ENCODE measurements at regions not wholly inside any gene's neighbourhood (a gene's known extent, or its start where the extent isn't known, plus 50 kb on each side); places are given as distances from the start of the nearest gene placed in this dataset.
"Not testable (repeated sequence)": the region's sequence is repeated elsewhere in the genome, so short reads cannot be mapped to it uniquely, and the experiment has no call there.

- no peak for DNase-seq (ENCODE audit: low read depth, low spot score)
- no peak overlapping the region for H3K27ac ChIP-seq
These were observed 280.8 kb downstream of the ETV1 start for GRCh38 chr7:13708670-13709069.

- no peak for DNase-seq (ENCODE audit: low read depth, low spot score)
- H3K27ac ChIP-seq = no peak overlapping the region
These were observed 276.4 kb downstream of the ETV1 start for GRCh38 chr7:13713092-13713491.

GRCh38 chr7:13715534-13715933, 273.9 kb downstream of the ETV1 start:
- H3K27ac ChIP-seq = no peak overlapping the region
- no peak for DNase-seq (ENCODE audit: low read depth, low spot score)

GRCh38 chr7:13717031-13717430, 272.4 kb downstream of the ETV1 start:
- no peak for DNase-seq (ENCODE audit: low read depth, low spot score)
- H3K27ac ChIP-seq = no peak overlapping the region

- DNase-seq (ENCODE audit: low read depth, low spot score) = no peak
- no peak overlapping the region for H3K27ac ChIP-seq
These were observed 265.1 kb downstream of the ETV1 start for GRCh38 chr7:13724191-13724976.

GRCh38 chr7:13724977-13725566, 264.4 kb downstream of the ETV1 start:
- no peak for DNase-seq (ENCODE audit: low read depth, low spot score)
- no peak overlapping the region for H3K27ac ChIP-seq

GRCh38 chr7:13725591-13725990, 263.9 kb downstream of the ETV1 start:
- DNase-seq (ENCODE audit: low read depth, low spot score) = no peak
- no peak overlapping the region for H3K27ac ChIP-seq

GRCh38 chr7:13727279-13727678, 262.2 kb downstream of the ETV1 start:
- DNase-seq (ENCODE audit: low read depth, low spot score) = no peak
- no peak overlapping the region for H3K27ac ChIP-seq

- H3K27ac ChIP-seq = no peak overlapping the region
- no peak for DNase-seq (ENCODE audit: low read depth, low spot score)
These were observed 261.7 kb downstream of the ETV1 start for GRCh38 chr7:13727751-13728150.

- not testable (repeated sequence) for H3K27ac ChIP-seq; DNase-seq (ENCODE audit: low read depth, low spot score)
These were observed 261.0 kb downstream of the ETV1 start for GRCh38 chr7:13728430-13728829.

- no peak overlapping the region for H3K27ac ChIP-seq
- DNase-seq (ENCODE audit: low read depth, low spot score) = no peak
These were observed 257.8 kb downstream of the ETV1 start for GRCh38 chr7:13731643-13732042.

GRCh38 chr7:13737563-13737962, 251.9 kb downstream of the ETV1 start:
- no peak overlapping the region for H3K27ac ChIP-seq
- no peak for DNase-seq (ENCODE audit: low read depth, low spot score)

- H3K27ac ChIP-seq = no peak overlapping the region
- DNase-seq (ENCODE audit: low read depth, low spot score) = no peak
These were observed 247.3 kb downstream of the ETV1 start for GRCh38 chr7:13742126-13742525.

- H3K27ac ChIP-seq = no peak overlapping the region
- peak; percentile 8 for DNase-seq (ENCODE audit: low read depth, low spot score)
These were observed 246.7 kb downstream of the ETV1 start for GRCh38 chr7:13742811-13743210.

GRCh38 chr7:13743226-13743625, 246.2 kb downstream of the ETV1 start:
- DNase-seq (ENCODE audit: low read depth, low spot score) = no peak
- no peak overlapping the region for H3K27ac ChIP-seq

- no peak for DNase-seq (ENCODE audit: low read depth, low spot score)
- no peak overlapping the region for H3K27ac ChIP-seq
These were observed 243.9 kb downstream of the ETV1 start for GRCh38 chr7:13745530-13745929.

- no peak overlapping the region for H3K27ac ChIP-seq
- DNase-seq (ENCODE audit: low read depth, low spot score) = no peak
These were observed 240.5 kb downstream of the ETV1 start for GRCh38 chr7:13748998-13749397.

GRCh38 chr7:13749636-13750035, 239.8 kb downstream of the ETV1 start:
- no peak overlapping the region for H3K27ac ChIP-seq
- DNase-seq (ENCODE audit: low read depth, low spot score) = no peak

GRCh38 chr7:13751766-13752165, 237.7 kb downstream of the ETV1 start:
- H3K27ac ChIP-seq = no peak overlapping the region

GRCh38 chr7:13757841-13758240, 231.6 kb downstream of the ETV1 start:
- no peak overlapping the region for H3K27ac ChIP-seq
- no peak for DNase-seq (ENCODE audit: low read depth, low spot score)

More at GRCh38 chr7:13751766-13752165, 237.7 kb downstream of the ETV1 start:
- DNase-seq (ENCODE audit: low read depth, low spot score) = no peak

GRCh38 chr7:13765853-13766252, 223.6 kb downstream of the ETV1 start:
- H3K27ac ChIP-seq; DNase-seq (ENCODE audit: low read depth, low spot score): not testable (repeated sequence)

- H3K27ac ChIP-seq = no peak overlapping the region
- DNase-seq (ENCODE audit: low read depth, low spot score) = no peak
These were observed 219.2 kb downstream of the ETV1 start for GRCh38 chr7:13770305-13770704.
